ENCODE measurements at regions not wholly inside any gene's neighbourhood (a gene's known extent, or its start where the extent isn't known, plus 50 kb on each side); places are given as distances from the start of the nearest gene placed in this dataset.

DNA sequence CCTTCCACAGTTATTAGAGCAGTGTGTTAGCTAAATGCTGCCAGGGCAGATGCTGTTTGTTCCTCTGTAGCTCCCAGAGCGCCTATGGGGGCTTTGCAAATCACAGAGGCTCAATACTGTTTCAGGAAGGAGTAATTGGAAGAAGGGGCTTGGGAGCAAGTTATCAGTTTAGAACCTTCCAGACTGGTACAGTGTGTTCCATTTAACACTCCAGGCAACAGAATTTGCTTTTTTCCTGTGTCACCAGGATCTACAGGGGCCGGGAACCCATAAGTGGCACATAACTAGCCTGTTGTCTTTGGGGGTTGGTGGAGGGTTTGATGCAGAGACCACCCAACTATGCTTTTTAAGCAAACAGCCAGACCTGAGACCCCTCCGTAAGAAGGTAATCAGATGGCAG is 307.3 kb upstream of the KCNN2 start:
- H3K36me3 ChIP-seq (replicated peaks in 1 of 2) = no peaks in the 10 kb centered on the region
- DNase-seq = no peak
- TF ChIP-seq POLR2A (IDR thresholded peaks at IDR 0.05) = no peak
- TF ChIP-seq, protein P1, sequence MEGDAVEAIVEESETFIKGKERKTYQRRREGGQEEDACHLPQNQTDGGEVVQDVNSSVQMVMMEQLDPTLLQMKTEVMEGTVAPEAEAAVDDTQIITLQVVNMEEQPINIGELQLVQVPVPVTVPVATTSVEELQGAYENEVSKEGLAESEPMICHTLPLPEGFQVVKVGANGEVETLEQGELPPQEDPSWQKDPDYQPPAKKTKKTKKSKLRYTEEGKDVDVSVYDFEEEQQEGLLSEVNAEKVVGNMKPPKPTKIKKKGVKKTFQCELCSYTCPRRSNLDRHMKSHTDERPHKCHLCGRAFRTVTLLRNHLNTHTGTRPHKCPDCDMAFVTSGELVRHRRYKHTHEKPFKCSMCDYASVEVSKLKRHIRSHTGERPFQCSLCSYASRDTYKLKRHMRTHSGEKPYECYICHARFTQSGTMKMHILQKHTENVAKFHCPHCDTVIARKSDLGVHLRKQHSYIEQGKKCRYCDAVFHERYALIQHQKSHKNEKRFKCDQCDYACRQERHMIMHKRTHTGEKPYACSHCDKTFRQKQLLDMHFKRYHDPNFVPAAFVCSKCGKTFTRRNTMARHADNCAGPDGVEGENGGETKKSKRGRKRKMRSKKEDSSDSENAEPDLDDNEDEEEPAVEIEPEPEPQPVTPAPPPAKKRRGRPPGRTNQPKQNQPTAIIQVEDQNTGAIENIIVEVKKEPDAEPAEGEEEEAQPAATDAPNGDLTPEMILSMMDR (IDR thresholded peaks at IDR 0.05) = no peak
- intact Hi-C loops (cut with DNase I) = no loop called here
- no peak overlapping the region for H3K27ac ChIP-seq
- no peaks in the 10 kb centered on the region for H3K9me3 ChIP-seq (replicated peaks in 1 of 3)
- H3K27me3 ChIP-seq = no peaks in the 10 kb centered on the region
- 57 to 67% (median 62%) methylated on average over 3 of the region's 3 CpGs for WGBS, 4 donors
- H3K4me3 ChIP-seq = no peak overlapping the region
- peaks cover 7 to 13% of the 10 kb centered on the region in 2 donors for H3K4me1 ChIP-seq (replicated peaks in 1 of 2)

DNA sequence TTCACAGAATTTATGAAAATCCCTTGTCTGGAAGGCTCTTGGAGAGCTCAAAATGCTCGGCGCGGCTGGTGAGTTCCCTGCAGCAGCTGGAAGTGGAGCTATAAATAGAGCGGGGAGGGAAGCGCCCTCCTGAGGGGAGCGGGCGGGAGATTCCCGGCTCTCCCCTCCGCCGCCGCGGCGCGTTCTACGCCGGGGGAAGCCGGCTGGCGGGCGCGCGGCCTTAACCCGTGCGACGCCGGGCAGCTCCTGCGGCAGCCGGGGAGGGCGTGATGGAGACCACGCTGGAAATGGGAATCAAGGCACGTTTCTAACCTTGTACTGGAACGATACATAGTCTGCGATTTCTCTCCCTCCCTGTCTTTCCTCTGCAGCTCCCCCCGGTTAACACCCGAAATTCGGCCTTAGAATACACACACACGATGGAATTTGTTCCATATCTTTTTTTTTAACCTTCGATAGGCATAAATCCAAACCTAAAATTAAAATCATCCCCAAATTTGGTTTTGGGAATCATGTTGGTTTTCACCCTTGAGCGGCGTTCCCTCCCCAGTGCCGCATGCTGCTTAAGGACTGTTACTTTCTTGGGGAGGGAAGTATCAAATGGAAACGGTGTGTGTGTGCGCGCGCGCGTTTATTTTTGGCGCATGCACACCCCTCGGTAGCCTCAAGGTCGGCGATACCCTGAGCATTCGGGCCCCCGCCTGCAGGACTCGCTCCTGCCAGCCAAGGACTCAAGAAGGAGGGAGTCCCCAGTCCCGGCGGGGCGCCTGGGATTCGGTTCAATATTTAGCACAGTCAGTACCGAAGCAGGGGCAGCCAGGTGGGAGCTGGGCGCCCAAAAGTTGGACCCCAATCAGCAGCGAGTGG is 306.3 kb upstream of the KCNN2 start:
- no peak overlapping the region for H3K27ac ChIP-seq
- WGBS, 4 donors = 0 to 1% (median 1%) methylated on average over 27 to 60 of the region's 60 CpGs

DNA sequence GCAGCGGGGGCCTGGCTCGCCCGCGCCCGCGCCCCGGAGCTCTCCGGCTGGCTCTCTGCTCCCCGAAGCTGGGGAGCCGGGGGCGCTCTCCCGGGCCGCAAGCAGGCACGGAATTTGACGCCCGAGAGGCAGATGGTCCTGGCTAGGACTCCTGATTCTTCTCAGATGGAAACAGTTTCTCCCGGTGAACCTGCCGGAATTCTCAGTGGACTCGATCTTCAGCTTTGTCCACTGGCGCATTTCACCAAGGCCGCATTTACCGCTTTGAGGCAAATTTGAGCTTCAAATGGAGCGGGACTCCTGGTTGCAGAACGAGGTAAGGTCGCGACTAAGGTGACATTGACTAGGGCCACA is 305.7 kb upstream of the KCNN2 start:
- TF ChIP-seq, protein P1 (IDR thresholded peaks at IDR 0.05) = no peak
- TF ChIP-seq POLR2A (IDR thresholded peaks at IDR 0.05) = no peak
- H3K4me1 ChIP-seq (replicated peaks in 1 of 2) = peaks cover 7 to 13% of the 10 kb centered on the region in 2 donors
- no peak overlapping the region for H3K27ac ChIP-seq
- intact Hi-C loops (cut with DNase I) = no loop called here
- peak overlapping the region in 2 of 4 donors; percentile 23 to 51 for H3K4me3 ChIP-seq
- DNase-seq = no peak
- no peaks in the 10 kb centered on the region for H3K27me3 ChIP-seq
- H3K9me3 ChIP-seq (replicated peaks in 1 of 3) = no peaks in the 10 kb centered on the region
- WGBS, 4 donors = 5 to 18% (median 8%) methylated on average over 6 to 26 of the region's 26 CpGs
- no peaks in the 10 kb centered on the region for H3K36me3 ChIP-seq (replicated peaks in 1 of 2)

More for the DNA sequence above, 306.3 kb upstream of the KCNN2 start:
- DNase-seq = peak; percentile 32 to 64 (median 35)
- no peaks in the 10 kb centered on the region for H3K36me3 ChIP-seq (replicated peaks in 1 of 2)
- no peaks in the 10 kb centered on the region for H3K9me3 ChIP-seq (replicated peaks in 1 of 3)
- intact Hi-C loops (cut with DNase I) = no loop called here
- peak overlapping the region in 2 of 4 donors; percentile 23 to 51 for H3K4me3 ChIP-seq
- H3K4me1 ChIP-seq (replicated peaks in 1 of 2) = peaks cover 7 to 13% of the 10 kb centered on the region in 2 donors
- no peaks in the 10 kb centered on the region for H3K27me3 ChIP-seq
- TF ChIP-seq, protein P1 (IDR thresholded peaks at IDR 0.05) = no peak
- TF ChIP-seq POLR2A (IDR thresholded peaks at IDR 0.05) = no peak

DNA sequence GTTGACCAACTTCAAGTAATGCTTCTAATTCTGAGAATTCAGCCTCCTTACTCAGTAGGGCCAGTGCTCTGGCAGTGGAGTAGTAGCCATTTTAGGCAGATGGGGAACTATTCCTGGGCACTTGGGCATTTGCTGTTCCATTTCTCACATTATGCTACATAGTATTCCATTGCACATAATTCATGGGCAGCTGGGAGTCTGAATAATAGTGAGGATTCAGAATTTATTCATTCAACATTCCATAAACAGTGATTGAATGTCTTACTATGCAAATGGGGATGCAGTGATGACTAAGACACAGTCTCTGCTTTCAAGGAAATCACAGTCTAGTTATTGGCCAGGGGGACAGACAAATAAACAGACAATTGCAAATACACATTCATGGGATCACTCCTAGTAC is 301.0 kb upstream of the KCNN2 start:
- TF ChIP-seq POLR2A (IDR thresholded peaks at IDR 0.05) = no peak
- TF ChIP-seq, protein P1 (IDR thresholded peaks at IDR 0.05) = no peak
- intact Hi-C loops (cut with DNase I) = no loop called here
- Histone ChIP-seq H3K36me3 (replicated peaks in 1 of 2) (no peaks in the 10 kb centered on the region), H3K4me3 (no peak overlapping the region), H3K9me3 (replicated peaks in 1 of 3) (no peaks in the 10 kb centered on the region), H3K4me1 (replicated peaks in 1 of 2) (peaks cover 0 to 5% of the 10 kb centered on the region in 2 donors), H3K27me3 (no peaks in the 10 kb centered on the region), H3K27ac (no peak overlapping the region)
- DNase-seq = no peak
